Right hindlimb (tissue), 1 donor: ENCODE measurements at regions not wholly inside any gene's neighbourhood (a gene's known extent, or its start where the extent isn't known, plus 50 kb on each side); places are given as distances from the start of the nearest gene placed in this dataset.

Experiments
- DNase-seq: peaks from one replicate; pipeline ENCODE4 v3.0.0-alpha.2; 2018

DNA sequence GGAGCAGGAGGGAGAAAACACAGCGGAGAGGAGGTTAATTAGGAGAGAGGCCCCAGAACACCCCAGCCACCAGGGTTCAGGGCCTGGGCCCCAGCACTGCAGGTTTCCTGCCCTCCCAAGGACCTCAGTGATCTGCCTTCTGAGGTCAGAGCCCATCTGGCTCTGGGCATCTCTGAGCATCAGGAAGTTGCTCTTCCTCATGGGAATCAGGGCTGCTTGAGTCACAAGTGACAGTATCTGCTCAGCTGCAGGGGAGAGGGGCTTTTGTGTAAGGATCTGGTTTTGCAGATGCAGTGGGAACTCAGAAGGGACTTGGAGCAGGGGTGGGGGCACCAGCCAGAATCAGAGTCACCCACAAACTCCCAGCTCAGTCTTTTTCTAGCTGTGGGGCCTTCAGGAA, 472.1 kb downstream of the PTPRU start:
- no peak for DNase-seq

DNA sequence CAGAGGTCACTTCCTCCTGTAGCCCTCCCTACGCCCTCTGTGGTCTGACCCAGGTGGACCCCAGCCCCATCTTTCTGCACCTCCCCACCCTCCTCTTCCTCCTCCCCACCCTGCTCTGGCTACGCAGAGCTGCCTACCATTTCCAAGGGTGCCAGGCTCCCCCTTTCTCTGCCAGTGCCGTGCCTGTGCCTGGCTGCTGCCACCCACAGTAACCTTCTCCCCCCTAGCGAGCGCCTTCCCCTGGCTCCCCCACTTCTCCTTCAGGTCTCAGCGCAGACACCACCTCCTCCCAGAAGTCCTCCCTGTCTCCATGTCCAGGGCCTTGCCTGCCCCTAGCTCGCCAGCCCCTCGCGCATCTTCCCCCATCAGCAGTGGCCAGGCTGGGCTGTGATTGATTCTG, 471.5 kb downstream of the PTPRU start:
- no peak for DNase-seq

DNA sequence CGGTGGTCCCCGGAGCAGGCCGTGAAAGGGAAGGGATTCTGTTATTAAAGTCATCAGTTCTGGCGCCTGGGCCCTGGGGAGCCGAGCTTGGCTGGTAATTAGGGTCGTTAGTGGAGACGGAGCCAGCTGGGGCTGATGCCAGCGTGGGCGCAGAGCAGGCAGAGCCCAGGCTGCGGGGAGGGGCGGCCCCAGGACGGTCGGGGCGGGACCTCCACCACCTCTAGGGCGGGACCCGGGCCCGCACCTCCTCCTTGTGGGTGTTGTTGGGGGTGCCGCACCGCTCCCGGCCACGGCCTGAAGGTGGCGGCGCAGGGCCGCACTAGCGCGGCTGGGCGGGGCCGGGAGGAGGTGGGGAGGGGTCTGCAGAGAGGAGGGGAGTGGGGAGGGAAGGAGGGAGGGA, 470.6 kb downstream of the PTPRU start:
- DNase-seq: peak; percentile 49

DNA sequence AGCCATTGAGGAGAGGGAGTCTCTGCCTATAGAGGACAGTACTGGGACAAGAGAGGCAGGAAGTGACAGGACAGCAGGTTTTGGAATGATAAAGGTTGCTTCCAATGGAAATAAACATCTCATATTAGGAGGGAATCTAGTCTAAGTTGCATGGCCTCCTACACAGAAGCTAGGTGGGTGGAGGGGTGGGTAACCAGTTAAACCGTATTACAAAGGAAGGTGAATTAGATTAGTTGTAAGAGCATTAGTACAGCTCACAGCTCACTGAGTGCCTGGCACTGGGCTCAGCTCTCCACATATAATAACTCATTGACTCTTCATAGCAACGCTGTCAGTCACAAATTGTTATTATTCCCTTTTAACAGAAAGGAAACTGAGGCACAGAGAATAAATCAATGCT, 468.1 kb downstream of the PTPRU start:
- DNase-seq: no peak

DNA sequence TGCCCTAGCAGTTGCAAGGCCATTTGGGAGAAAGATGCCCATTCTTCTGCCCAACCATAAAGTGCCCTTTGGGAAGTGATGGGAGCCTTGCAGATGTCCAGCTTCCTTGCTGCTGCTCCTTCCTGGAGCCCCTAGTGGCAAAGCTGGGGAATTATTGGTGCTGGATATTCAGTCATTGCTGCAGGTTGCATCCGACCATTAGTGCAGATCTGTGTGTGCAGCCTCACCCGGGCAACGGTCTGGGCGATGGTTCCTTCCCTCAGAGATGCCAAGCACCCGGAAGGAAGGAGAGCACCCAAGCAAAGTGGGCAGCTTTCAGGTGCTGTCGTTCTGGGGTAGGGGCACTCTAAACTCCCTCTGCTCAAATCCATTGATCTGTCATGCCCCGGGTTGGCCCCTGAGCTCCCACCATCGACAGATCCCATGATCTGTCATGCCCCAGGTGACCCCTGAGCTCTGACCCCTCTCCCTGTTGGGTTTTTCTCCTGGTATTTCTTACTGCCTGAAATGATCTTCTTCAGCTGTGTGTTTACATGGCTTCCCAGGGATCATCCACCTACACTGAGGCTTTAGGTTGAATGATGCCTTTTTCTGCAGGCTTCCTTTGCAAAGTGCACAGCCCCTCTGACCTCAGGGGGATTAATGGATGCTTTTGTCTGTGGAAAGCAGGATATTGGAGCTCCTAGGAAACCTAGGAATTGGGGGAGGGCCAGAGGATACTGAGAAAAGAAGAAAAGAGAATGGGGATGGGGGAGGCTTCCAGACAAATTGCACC, 467.5 kb downstream of the PTPRU start:
- DNase-seq: no peak

DNA sequence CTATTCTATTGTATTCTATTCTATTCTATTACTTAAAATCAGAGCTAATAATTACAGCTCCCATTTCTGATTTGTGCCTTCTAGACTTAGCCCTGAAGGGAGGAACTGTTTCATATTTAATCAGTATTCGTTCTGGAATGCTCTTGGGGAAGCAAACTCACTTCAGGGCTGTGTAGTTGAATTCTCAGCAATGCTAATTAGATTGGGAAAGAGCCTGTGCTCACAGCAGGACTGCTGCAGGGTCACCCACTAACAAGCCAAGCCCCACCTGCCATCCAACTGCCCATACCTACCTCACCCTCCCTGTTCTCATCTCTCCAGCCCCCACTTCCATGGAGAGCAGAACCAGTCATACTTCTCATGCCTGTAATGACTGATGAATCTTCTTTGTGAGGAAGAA, 464.2 kb downstream of the PTPRU start:
- DNase-seq: no peak

DNA sequence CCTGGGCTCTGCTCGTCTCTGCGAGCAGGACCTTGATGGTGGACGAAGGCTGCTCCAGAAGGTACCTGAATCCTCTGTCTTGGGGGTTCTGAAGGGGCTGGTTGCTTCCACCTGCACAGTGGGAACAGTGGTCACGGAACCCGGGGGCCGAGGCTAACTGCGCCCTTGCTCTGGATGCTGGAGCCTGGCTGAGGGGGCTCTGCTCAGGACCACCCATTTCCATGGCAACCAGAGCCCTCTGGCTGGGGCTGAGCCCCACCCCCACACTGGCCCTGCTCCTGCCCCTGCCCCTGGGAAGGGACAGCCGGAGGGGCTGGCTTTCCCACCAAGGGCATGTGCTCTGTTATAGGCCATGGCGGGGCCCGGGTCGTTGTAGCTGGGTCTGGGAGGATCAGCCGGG, 462.3 kb downstream of the PTPRU start:
- DNase-seq: no peak

DNA sequence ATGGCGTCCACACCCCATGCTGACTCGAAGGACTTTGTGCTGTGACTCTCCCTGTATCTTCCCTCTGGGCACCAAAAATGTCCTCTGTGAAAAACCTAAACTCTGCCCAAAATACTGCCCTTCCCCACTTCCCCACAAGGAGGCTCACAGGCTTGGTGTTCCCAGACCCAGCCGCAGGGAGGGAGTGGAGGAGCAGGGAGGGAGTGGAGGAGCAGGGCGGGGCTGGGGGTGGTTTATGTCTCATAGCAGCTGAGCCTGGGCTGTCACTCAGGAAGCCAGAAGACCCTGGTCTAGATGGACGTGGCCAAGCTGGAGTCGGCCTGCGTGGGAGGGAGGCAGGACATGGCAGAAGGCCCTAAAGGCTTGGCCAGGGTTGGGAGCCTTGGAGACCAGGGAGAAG, 461.7 kb downstream of the PTPRU start:
- DNase-seq: peak; percentile 72

DNA sequence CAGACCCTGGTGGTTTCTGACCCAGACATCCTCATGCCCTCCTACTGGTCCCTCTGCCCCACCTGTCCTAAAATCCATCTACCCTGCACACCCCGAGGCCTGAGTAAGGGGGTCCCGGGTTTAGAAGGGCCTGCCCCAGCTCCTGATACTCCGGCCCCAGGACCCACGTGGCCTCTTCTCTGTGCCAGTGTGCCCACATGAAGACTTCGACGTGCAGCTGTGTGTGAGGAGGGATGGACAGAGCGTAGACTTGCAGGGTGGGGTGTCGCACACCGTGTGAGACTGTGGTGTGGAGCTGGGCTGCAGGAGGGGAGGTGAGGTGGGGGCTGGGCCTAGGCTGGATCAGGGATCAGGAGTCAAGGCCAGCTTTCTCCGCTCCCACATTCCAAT, 461.1 kb downstream of the PTPRU start:
- no peak for DNase-seq

DNA sequence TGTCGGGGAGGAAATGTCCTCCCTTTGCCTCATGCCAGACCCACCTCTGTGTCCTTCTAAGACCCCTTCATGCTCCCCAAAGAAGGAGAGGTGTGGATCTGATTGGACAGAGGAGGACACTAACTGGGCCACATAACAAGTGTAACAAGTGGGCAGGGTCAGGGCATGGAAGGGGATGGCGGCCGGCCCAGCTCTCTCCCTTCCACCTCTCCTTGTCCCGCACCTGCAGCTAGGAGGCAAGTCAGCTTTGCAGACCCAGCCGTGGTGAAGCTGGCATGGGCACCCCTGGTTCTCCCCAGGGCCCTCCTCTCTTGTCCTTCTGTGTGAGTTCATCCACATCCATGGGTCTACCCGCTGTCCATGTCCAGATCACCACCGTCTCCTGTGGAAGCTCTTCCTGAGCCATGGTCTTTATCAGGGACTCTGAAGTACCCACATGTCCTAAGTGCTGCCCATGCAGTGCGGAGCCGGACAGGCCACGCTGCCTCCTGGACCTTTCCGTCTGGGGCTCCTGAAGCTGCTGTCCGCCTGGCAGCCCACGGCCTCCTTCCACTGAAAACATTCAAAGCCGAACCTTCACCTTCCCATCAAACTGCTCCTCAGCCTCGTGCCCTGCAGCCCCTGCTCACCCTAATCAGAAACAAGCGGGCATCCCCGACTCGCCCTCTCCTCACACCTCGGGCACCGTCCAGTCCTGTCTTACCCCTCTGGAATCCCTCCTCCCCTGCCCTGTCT, 460.5 kb downstream of the PTPRU start:
- no peak for DNase-seq

DNA sequence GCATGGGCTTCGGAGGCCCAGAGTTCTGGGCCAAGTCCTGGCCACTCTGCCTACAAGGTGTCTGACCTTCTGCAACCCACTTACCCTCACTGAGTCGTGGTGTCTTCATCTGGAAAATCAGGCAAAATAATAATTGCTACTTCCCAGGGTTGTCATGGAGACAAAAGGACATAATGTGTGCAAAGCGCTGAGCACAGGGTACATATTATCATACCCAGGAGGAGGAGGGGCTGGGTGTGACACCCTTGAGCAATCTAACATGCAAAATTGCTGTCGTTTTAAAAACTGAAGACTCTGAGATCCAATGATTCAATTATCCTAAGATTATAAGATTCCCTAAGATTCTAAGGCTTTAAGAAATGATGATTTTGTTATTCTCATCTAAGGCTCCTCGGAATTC, 459.5 kb downstream of the PTPRU start:
- DNase-seq: no peak

DNA sequence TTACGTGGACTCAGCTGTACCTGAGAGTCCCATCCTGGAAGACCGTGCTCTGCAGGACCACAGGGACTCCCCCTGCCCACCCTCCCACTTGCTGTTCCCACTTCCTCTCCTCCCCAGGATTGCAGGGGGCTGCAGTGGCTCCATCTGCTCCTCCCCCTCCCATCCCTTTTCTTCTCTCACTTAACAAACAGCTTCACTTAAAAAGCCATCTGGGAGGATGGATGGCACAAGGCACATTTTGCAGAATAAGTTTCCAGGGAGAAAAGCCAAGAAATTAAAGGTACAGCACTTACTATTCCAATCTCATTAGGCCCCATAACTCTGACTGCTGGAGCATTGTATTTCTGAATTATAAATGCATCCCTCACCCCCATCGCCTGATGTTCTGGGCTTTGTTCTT, 458.7 kb downstream of the PTPRU start:
- no peak for DNase-seq

DNA sequence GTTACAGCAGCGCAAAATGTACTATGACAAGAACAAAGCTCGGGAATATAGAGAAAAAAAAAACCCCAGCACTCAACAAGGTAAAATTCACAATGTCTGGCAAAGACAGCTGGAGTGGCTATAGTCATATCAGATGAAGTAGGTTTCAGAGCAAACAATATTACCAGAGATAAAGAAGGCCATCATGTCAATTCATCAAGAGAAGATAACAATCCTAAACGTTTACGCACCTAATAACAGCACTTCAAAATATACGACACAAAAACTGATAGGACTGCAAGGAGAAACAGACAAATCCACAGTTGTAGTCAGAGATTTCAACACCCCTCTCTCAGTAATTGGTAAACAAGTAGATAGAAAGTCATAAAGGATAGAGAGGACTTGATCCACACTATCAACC, 455.2 kb downstream of the PTPRU start:
- DNase-seq: no peak

DNA sequence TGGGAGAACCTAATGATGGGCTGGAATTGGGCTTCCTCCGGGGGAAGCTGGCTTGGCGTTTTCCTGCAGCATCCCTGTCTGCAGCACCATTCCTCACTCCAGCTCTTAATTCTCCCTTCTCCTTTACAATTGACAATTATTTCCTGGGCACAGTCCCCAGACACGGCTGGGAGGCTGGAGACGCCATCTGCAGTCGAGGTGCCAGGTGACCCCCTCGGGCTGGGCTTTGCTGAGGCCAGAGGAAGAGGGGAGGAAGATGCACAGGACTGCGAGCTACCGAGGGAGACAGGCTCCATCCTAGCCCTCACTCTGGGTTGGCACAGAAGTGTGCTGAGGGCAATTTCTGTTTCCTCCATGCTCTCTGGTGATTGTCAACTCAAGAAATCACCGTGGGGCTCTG, 453.8 kb downstream of the PTPRU start:
- no peak for DNase-seq

DNA sequence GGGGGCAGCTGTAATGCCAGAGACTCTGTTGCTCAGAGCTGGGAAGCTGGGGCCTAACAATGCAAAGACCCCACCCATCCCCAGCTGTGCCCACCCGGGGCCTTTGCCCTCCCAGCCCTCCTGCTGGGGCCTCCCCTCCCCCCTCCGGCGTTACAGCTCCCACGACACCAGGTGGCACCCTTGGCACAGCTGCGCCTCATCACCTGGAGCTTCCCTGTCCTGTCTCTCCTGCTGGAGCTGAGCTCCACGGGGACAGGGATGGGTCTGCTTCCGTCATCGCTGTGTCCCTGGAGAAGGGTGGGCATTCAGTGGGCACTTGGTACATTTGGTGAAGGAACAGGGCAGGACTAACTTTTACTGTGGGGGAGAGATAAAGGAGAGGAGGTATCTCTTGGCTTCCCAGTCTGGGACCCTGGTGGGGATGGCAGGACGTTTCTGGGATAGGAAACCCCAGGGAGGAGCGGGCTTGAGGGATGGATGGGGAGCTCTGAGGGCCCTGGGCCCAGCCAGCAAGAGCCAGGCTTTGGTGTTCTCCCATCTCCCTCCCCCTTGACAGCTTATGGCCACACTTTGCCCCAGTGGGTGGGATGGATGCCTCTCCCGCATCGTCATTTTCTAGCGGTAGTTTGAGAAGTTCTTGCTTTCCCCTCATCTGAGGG, 453.2 kb downstream of the PTPRU start:
- DNase-seq: peak; percentile 6

DNA sequence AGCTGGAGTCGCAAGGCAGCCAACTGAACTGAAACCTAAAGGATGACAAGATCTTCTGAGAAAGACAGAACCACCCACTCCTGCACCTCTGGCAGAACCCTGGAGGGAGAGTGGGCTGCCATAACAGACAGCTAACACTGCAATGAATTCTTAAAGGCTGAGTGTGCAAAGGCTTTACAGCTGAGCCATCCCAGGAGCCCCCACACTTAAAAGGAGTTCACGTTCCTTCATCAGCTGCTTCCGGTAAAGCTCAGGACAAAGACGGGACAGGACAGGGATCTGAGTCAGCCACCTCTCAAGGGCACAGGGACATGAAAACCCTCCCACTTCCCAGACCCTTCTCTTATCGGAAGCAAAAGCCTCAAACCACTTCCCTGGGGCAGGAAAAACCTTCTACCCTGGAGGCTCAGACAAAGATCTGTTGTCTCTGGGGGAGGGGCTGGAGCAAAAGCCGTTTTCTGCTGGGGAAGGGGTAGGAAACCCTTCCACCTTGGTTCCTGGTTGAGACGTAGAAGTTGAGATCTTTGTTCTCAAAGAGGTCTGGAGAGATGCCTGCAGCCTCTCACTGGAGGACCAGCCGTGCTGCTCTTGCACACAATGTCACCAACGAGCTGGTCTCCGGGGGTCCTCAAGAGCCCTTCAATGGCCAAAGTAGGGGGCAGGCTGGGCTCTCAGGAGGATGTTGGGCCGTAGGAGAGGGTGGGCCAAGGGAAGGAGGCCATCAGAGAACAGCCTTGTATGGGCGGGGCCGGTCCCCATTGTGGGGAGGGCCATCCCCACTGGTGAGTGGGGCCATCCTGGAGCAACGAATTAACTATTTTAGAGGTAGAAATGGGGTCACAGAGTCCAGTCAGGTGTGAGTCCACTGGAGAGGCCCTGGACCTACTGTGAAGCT, 452.4 kb downstream of the PTPRU start:
- peak; percentile 15 for DNase-seq

DNA sequence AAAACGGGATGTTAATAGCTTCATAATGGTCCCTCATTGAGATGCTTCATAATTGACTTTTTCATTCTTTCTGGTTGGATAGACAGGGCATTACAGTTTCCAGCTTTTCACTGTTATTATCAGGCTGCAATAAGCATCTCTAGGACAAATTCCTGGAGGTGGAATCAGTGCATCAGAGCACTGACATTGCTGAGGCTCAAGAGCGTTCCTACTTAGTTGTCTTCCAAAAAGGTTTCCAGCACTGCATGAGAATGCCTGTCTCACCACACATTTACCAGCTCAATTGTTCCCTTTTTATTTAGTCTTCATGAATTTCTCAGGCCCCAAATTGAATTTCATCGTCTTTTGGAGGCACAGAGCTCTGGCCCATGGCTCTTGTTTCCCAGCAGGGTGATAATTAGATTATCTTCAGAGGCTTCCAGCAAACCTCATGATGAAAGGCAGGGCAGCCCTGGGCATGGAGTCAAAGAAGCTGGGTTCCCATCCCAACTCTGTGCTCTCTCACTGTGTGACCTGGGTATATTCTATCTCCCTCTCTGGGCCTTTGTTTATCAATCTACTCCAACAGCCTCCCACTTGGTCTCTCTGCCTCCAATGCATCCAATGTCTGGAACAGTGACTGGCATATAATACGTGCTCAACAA, 451.4 kb downstream of the PTPRU start:
- peak; percentile 6 for DNase-seq

DNA sequence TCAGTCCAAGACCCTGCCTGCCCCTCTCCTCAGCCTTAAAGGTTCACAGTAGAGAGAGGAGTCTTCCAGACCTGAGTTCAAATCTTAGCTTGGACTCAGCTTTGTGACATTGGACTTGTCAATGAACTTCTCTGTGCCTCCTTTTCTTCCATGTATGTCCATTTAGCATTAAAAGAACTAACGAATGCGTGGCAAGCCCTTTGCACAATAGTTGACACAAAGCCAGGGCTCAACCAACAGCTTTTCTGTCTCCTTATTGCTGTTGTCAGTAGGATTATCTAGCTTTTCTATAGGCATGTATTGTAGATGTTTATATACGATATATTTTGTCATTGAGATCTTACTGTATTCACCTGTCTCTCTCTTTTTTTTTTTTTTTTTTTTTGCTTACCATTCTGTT, 450.8 kb downstream of the PTPRU start:
- DNase-seq: peak; percentile 4

DNA sequence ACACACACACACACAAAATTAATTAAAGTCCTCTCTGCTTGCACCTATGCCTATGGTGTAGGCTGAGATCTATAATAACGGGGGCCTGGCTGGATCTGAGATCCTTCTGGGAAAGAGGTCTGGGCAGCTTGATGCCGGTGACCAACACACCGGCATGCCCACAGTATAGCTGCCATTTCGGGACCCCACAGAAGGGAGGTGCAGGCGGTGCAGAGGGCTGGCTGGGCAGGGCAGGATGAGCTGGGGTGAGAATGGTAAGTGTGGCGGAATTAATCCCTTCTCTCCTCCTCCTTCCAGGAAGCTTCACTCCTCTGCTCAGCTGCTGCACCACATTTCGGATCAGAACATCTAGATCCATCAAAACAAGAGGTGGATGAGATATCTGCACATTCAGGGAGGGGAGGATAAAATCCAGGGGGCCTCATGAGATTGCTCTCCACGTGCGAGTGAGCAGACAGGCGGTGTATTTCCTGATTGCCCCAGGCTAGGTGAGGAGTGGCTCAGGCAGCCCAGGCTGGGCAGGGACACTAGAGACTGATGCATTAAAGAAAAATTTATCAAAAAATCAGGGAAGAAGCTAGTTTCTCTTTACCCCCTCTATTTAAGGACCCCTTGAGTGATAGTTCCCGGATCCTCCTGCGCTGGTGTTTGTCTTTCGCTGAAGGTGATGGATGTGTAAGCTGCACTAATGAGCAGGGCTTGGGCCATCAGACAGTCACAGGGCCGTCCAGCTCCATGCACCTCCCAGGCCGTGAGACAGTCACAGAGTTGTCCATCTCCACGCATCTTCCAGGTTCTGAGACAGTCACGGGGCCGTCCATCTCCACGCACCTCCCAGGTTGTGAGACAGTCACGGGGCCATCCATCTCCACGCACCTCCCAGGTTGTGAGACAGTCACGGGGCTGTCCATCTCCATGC, 449.9 kb downstream of the PTPRU start:
- peak; percentile 5 for DNase-seq

DNA sequence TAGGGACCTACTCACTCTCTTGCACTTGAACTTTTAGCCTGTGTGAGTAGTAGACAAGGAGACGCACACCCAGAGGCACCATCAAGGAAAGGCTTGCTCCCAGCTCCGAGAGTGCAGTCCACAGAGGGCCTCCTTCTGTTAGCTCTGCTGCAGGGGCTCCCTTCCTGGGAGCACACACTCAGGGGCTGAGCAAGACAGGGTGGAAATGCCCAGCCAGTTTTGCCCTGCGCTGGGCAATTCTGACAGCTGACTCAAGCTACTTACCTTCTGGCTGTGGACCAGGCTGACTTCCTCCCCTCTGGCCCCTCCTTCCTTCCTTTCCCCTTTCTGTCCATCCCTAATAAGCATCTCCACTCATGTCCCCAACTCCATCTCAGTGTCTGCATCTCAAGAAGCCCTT, 449.1 kb downstream of the PTPRU start:
- no peak for DNase-seq

DNA sequence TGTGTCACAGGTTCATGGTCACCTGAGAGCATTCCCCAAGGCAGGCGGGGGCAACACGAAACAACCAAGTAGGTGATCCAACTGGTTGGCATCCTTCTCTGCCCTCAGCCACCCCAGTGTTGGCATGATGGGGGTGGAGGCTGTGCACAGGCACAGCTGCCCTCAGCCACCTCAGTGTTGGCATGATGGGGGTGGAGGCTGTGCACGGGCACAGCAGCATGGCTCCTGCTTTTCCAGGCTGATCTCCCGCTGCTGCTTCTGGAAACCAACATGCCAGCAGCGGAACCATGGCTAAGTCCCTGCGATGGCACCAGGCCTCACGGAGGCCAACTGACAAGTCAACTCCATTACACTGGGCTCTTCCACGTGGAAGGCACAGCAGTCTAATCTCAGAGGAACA, 447.8 kb downstream of the PTPRU start:
- no peak for DNase-seq
